Loucy (cell line): ENCODE measurements at regions not wholly inside any gene's neighbourhood (a gene's known extent, or its start where the extent isn't known, plus 50 kb on each side); places are given as distances from the start of the nearest gene placed in this dataset.

Source experiments
- CTCF ChIP-seq: fragments of 200-600 bp; sonication (generic); conservative IDR thresholded peaks from 2 replicates; pipeline ENCODE4 v1.5.1; 2014; ENCODE audit warnings: mild to moderate bottlenecking, antibody characterized with exemption, low read length
- EZH2phosphoT487 ChIP-seq: fragments of 200-600 bp; IDR thresholded peaks from 2 replicates; pipeline ENCODE4 v1.6.1; 2018; ENCODE audit warnings: antibody characterized with exemption, mild to moderate bottlenecking, moderate library complexity, borderline replicate concordance

DNA sequence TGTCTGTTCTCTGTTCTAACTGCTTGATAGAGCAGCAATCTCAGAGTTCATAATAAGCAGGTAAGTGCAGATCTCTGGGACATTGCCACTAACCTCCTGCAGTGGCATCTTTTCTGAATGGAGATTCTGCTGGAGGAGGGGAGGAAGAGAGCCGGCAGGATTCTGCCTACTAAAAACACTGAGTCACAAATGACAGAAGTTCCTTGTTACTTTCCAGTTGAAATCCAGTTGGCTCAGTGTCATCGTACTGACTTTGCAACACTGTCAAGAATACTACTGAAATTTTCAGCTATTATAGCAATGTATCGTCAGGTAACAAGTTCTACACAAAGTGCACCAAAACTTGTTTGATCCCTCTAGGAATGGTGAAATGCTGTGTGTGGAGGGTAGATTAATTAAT, 79.6 kb upstream of the ST6GAL2 start:
- TF ChIP-seq CTCF (no peak), EZH2phosphoT487 (no peak)
